Kidney epithelial cell (primary cell): ENCODE measurements at regions not wholly inside any gene's neighbourhood (a gene's known extent, or its start where the extent isn't known, plus 50 kb on each side); places are given as distances from the start of the nearest gene placed in this dataset.

Experiments used
- DNase-seq: peaks from one replicate; pipeline ENCODE4 v3.0.0-alpha.2; 2010; ENCODE audit warnings: low read depth
- H3K27me3 ChIP-seq: 2 replicates; pipeline ENCODE4 v1.6.0; 2011; ENCODE audit warnings: low read length; ENCODE audit not compliant: control insufficient read depth, insufficient read depth
- H3K36me3 ChIP-seq: 2 replicates; pipeline ENCODE4 v1.5.1; 2011; ENCODE audit warnings: low read length; ENCODE audit not compliant: control insufficient read depth, insufficient read depth
- H3K4me3 ChIP-seq: 2 replicates; pipeline ENCODE4 v1.5.1; 2011; ENCODE audit warnings: low read depth, mild to moderate bottlenecking, control low read depth, low read length
- TF ChIP-seq, protein P1 (sequence below): IDR thresholded peaks from 2 replicates; pipeline ENCODE4 v1.5.1; 2011; ENCODE audit warnings: mild to moderate bottlenecking, moderate library complexity, low read length, control low read depth, inconsistent platforms; ENCODE audit not compliant: insufficient read depth, poor library complexity, severe bottlenecking

DNA sequence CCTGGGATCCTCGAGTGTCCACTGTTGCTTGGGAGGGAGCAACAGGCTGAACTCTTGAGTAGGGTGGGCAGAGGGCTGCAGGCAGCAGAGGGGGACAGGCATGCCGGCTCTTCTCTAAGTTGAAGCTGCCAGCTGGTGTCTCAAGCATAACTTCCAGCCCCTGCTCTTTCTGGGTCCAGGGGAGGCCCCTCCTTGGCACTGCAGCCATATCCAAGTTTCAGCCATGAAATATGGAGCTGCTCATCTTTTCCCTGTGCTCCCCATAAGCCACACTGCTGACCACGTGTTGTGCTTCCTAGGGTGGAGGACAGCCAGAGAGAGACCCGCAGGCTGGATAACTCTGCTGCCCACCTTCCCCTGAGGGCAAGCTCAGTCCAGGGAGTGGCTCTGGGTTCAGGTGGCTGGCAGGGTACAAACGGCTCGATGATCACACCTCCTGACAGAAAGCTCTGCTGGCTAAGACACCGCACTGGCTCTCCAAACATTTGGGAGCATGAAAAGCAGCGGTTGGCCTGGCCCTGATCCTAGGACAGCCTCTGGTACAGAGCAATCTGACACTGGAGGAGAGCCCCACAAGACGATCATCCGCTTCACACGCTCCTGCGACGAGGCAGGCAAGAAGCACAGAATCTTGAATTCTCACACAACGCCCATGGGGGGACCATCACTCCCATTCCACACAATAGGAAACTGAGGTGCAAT is 79.6 kb downstream of the PITPNM2 start:
- DNase-seq, result no peak
- H3K27me3 ChIP-seq, result no peaks in the 10 kb centered on the region
- no peak overlapping the region for H3K4me3 ChIP-seq
- TF ChIP-seq, protein P1, sequence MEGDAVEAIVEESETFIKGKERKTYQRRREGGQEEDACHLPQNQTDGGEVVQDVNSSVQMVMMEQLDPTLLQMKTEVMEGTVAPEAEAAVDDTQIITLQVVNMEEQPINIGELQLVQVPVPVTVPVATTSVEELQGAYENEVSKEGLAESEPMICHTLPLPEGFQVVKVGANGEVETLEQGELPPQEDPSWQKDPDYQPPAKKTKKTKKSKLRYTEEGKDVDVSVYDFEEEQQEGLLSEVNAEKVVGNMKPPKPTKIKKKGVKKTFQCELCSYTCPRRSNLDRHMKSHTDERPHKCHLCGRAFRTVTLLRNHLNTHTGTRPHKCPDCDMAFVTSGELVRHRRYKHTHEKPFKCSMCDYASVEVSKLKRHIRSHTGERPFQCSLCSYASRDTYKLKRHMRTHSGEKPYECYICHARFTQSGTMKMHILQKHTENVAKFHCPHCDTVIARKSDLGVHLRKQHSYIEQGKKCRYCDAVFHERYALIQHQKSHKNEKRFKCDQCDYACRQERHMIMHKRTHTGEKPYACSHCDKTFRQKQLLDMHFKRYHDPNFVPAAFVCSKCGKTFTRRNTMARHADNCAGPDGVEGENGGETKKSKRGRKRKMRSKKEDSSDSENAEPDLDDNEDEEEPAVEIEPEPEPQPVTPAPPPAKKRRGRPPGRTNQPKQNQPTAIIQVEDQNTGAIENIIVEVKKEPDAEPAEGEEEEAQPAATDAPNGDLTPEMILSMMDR, result no peak
- no peaks in the 10 kb centered on the region for H3K36me3 ChIP-seq

DNA sequence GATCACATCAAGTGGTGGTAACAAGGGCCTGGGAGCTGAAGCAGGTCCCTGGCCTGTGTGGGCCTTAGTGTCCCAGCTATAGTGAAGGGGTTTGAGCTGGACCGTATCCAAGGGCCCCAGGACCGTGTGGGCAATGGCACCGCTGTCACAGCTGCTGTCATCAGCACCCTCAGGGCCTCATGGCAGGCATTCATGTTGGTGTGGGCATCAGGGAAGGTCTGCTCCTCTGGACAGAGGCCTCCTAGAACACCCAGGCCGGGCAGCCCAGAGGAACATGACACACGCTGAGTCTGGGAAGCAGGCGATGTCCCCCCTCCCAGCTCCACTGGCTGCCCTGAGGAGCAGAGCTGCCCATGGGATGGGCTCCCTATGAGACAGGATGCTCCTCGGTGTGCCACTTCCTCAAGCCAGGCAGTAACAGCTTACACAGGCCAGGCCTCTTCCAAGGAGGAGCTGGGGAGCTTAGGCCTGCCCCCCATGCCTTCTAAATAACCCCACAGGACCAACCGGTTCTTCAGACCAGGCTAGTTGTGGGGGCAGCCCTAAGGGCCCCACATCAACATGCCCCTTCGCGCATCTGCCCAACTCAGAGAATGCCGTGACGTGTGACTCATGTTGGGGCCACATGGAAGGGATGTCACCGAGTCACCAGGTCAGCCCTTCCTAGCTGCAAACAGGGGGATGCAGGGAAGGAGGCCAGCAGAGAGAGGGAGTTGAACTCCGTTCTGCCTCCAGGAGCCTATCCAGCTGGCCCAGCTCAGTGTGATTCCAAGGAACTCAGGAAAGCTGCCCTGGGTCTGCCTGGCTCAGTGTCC is 80.4 kb downstream of the PITPNM2 start:
- DNase-seq, result no peak
- H3K27me3 ChIP-seq, result no peaks in the 10 kb centered on the region
- TF ChIP-seq, protein P1, result no peak
- no peaks in the 10 kb centered on the region for H3K36me3 ChIP-seq
- no peak overlapping the region for H3K4me3 ChIP-seq

DNA sequence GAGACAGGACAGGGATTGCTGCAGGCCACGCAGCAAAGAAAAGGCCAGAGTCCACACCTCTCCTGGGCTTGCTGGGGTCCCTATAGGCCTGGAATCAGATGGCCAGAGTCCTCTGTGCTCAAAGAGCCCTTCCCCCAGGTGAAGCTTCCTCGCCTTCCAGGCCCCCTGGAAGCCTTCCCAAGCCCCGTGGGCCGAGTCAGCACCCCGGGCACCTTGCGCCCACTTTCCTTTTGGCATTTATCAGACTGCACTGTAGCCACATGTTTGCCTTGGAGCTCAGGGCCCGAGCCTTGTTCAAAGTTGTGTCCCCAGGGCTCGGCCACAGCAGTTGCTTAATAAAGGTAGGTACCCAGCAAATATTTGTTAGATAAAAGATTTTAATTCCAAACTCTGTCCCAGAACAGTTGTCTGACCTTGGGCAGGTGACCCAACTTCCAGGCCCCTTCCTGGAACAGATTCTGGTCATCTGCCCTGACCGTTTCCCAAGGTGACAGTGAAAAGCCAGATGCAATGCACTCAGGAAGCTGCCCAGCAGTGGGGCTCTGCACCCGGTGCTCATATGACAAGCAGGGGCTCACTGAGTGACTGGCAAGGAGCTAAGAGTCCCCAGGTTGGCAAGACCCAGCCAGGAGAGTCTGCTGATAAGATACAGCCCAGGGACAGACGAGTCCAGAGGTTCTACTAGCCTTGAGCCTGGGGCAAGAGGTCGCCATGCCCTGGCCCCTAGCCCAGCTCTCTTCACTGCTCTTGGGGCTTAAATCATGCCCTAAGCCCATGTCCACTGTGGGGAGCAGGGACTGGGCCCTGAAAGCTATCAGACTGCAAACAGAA is 81.2 kb downstream of the PITPNM2 start:
- Histone ChIP-seq H3K36me3 (no peaks in the 10 kb centered on the region), H3K4me3 (no peak overlapping the region), H3K27me3 (no peaks in the 10 kb centered on the region)
- no peak for DNase-seq
- TF ChIP-seq, protein P1, result no peak

DNA sequence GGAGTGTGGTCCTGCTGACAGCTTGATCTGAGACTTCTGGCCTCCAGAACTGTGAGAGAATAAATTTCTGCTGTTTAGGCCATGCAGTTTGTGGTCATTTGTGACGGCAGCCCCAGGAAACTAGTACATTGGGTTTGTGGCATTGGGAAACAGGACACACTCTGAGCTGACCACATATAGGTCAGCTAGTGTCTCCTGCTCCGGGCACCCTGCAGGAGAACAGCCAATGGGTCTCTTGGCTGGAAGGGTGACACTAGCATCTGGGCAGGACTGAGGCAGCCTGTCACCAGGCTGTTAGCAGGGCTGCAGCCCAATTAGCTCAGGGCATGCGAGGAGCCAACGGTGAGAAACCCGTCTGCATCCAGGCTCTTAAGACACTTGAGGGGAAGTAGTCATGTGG is 83.2 kb downstream of the PITPNM2 start:
- Histone ChIP-seq H3K4me3 (no peak overlapping the region), H3K27me3 (no peaks in the 10 kb centered on the region), H3K36me3 (no peaks in the 10 kb centered on the region)
- no peak for DNase-seq
- TF ChIP-seq, protein P1, result no peak

DNA sequence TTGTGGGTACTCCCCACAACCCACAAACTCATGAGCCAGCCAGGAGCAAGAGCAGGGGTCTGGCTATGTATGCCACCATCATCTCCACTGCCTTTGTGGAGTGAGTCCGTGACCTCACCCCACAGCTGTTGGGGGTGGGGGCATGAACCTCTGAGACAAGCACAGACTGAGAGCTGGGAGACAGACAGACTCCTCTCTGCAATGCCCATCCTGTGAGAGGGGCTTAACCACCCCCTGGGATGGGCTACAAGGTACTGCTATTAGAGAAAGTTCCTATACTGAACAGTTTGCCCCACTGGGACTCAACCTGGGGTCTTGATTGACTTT is 84.5 kb downstream of the PITPNM2 start:
- no peak for DNase-seq
- Histone ChIP-seq H3K36me3 (no peaks in the 10 kb centered on the region), H3K4me3 (no peak overlapping the region), H3K27me3 (no peaks in the 10 kb centered on the region)
- TF ChIP-seq, protein P1, result no peak
